ENCODE measurements at regions not wholly inside any gene's neighbourhood (a gene's known extent, or its start where the extent isn't known, plus 50 kb on each side); places are given as distances from the start of the nearest gene placed in this dataset.
"Not testable (repeated sequence)": the region's sequence is repeated elsewhere in the genome, so short reads cannot be mapped to it uniquely, and the experiment has no call there.

DNA sequence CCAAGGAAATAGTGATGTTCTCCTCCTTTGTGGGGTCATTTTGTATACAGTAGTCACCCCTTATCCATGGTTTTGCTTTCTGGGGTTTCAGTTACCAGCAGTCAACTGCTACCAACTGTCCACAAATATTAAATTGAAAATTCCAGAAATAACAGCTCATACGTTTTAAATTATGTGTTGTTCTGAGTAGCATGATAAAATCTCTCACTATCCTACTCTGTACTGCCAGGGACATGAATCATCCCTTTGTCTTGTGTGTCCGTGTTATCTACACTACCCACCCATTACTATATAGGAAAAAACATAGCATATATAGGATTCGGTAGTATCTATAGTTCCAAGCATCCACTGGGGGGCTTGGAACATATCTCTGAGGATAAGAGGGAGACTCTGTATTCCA is 120.9 kb upstream of the DCC start:
- no peak for FAIRE-seq

DNA sequence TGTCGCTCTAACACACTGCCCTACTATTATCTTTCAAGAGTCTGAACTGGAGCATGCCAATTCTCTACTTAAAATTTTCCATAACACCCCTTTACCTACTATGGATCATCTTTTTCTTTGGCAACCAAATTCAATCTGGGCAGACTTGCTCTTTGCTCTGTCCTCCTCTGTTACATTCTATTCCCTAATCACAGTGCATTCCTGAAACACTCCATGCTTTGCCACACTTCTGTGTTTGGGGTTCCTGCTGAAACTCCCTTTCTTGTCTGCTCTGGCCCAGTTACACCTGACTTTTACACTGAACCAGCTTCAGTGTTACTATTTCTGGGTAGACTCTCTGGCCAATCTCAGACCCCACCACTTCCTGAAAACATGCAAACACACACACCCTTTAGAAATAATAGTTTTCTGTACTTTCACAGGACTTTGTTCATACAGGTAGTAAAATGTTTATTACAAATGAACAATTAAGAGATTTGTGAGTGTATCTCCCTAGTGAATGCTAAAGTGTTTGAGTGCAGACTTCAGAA is 119.9 kb upstream of the DCC start:
- FAIRE-seq = no peak

GRCh38 chr18:52222211-52222610 is 117.8 kb upstream of the DCC start:
- no peak for FAIRE-seq

DNA sequence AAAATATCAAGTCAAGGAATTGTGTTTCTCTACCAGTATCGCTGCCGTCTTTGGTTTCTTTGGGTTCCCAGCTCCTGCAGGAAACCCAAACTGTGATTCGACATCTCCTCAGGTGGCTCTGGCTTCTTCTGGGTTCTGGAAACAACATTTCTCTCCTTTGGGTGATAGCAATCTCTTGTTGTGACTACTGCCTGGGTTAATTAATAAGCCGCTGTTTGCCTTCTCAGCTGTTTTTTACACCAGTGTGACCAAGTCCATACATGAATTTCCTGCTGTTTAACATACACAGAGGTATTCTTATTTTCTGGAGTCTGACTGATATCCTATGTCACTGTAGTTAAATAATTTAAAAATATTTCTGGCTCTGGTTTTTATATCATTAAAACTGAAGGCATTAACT is 112.5 kb upstream of the DCC start:
- FAIRE-seq = no peak

DNA sequence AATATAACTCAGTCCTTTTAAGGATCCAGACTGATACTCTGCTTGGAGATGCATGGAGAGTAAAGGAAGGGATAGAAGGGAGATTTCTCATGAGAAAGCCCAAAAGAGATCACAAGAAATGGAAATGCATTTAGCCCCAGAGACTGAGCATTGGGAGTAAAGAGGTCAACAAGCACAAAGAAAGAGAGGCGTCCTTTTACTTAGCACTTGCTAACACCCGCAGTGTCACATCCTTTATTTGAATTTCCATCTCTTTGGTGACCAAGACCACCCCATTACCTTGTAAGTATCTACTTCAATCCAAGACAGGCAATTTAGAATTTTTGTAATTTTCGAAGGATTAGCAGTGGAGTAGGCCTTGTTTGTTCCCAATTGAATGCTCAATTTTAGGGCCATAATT is 111.8 kb upstream of the DCC start:
- no peak for FAIRE-seq

GRCh38 chr18:52236131-52236530 is 103.9 kb upstream of the DCC start:
- FAIRE-seq = no peak

- no peak for FAIRE-seq
These were observed 102.4 kb upstream of the DCC start for GRCh38 chr18:52237551-52237950.

- FAIRE-seq = no peak
These were observed 97.3 kb upstream of the DCC start for GRCh38 chr18:52242711-52243110.

DNA sequence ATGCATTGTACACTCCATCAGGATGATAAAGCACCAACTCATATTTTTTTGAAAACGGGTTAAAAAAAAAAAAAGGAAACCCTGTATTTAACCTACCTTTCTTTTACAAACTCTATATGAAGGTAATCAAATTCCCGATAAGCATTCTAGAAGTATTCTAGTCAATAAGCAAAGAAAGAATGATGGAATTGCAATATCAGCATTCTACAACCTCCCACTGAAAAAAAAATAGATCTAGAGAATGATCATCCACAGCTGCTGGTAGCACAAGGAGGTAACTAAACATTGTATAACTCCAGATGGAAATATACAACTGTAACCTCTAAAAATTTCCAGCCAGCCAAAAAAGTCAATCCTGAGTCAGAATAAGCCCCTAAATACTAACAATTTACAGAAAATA is 95.3 kb upstream of the DCC start:
- no peak for FAIRE-seq

GRCh38 chr18:52254367-52254766 is 85.6 kb upstream of the DCC start:
- no peak for FAIRE-seq

- not testable (repeated sequence) for FAIRE-seq
These were observed 82.6 kb upstream of the DCC start for GRCh38 chr18:52257417-52257816.

DNA sequence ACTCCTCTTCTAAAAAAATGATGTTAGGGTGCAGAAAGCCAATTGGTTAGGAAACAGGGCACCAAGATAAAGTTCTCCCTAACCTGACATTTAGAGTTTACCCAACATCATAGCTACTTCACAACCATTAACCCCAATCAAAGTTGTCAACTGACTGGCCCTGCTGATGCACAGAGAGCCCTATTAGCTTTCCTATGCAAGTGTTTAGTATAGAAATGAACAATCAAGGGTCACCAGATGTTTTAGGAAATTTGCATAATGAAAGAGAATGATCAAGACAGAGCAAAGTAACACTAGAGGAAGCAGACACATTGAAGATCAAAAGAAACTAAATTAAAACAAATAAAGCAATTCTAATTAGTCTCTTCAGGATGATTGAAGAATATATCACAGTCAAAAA is 64.2 kb upstream of the DCC start:
- no peak for FAIRE-seq

DNA sequence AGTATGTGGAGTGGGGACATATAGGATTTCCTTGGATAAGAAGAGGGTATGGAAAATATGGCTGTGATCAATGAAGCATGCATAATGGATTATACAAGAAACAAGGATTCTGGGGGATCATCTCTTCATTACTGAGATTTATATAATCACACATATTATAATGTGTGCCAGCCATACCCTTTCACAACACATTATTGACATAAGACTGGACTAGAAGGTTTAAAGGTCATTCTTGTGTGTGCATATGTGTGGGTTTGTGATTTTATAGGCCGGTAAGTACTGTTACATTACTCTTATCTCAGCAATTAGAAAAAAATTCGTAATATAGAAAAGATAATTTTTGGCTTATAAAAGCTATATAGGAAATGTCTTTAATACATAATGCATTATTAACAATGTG is 62.2 kb upstream of the DCC start:
- FAIRE-seq = no peak

GRCh38 chr18:52278191-52278590 is 61.8 kb upstream of the DCC start:
- no peak for FAIRE-seq

- no peak for FAIRE-seq
These were observed 59.3 kb upstream of the DCC start for GRCh38 chr18:52280702-52281101.

DNA sequence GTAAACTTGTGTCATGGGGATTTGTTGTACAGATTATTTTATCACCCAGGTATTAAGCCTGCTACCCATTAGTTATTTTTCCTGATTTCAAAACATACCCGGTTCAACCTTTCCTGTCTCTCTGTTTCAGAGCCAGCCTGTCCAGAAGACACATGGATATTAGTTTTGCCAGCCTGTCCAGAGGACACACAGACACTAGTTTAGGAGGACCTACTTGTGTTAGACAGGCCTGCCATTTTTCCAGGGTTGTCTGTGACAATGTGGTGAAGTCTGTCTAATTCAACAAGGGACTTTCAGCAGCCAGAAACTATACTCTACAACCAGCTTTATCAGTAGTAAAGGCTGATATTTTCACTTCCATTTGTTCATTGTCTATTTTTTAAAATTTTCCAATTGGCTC is 56.1 kb upstream of the DCC start:
- no peak for FAIRE-seq

DNA sequence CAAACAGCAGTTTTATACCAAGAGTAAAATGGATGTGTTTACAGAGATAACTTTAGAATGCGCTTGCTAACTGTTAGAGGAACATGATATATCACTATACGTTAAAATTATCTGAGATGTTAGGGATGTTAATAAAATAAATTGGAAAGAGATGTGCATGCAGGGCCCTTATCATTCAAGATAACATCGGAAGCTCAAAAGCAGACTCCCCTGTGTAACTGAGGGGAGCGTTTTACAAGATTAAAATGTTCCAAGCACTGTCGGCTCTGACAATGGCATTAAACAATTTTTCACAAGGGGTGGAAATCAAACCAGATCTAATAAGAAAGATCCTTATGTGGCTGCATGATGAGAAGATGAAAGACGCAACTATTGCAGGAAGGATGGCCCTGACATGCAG is 53.3 kb upstream of the DCC start:
- FAIRE-seq = no peak

DNA sequence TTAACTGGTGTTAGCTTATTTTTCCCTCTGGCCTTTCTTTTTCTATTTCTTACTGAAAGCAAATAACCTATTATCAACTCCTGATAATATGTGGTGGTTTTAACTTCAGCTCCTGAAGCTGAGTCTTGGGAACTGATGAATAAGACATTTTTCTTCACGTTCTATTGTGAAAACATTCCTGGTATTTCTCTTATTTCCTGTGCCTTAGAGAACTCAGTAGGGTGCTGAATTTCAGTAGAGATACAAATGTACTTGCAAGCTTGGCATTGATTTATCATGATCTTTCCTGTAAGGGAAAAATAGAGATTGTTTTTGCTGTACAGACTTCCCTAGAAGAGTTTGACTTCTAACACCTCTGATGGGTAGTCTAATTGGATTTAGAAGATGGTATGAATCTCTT is 52.8 kb upstream of the DCC start:
- FAIRE-seq = no peak

GRCh38 chr18:52288403-52289004 is 51.5 kb upstream of the DCC start:
- no peak for FAIRE-seq

DNA sequence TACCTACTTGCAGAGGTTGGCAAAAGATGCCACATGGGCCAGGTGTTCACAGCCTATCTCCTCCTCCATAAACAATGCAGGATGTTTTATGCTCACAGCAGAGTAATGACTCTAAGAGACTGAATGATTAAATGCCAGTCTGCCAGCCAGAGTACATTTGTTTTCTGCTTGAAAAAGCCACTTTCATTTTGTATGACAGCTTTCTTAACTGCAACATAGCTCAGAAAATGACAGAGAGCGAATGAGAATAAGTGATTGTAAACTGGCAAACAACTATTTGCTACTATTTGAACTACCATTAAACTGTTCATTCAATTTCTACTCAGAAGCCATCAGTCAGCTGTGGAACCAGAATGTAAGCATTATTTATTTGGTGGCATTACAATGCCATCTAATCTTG is 50.6 kb upstream of the DCC start:
- FAIRE-seq = no peak

Data from endometrium (tissue), 2 donors.